ENCODE measurements at regions not wholly inside any gene's neighbourhood (a gene's known extent, or its start where the extent isn't known, plus 50 kb on each side); places are given as distances from the start of the nearest gene placed in this dataset.

- no peak overlapping the region for H2AFZ ChIP-seq (ENCODE audit: control insufficient read depth, low read depth, low read length)
- H3K27ac ChIP-seq (ENCODE audit: control insufficient read depth, insufficient read depth), result no peak overlapping the region
- BruUV-seq (replicated peaks), result no TSS peak
- no peaks in the 10 kb centered on the region; a peak in 1 of 4 replicates for H3K27me3 ChIP-seq (replicated peaks in 1 of 2; ENCODE audit: control insufficient read depth in 2 of 2, insufficient read depth in 2 of 2, low read length in 1 of 2)
- ChIA-PET RAD21 (ENCODE audit: unreplicated experiment) (interaction anchor here (1.3 kb wide), 1 partner anchor 57 kb away, joined by 5 read pairs; no protein-coding TSS in a partner anchor), POLR2A (no interaction called here), SMC1A (ENCODE audit: uncharacterized antibody, unreplicated experiment) (interaction anchor here (0.6 to 0.8 kb wide), 2 partner anchors 26 to 177 kb away, joined by 3 read pairs; no protein-coding TSS in a partner anchor), CTCF (interaction anchor here (3.9 kb wide), 1 partner anchor 57 kb away, joined by 45 read pairs; the partner anchor contains the start of gene KCNC4)
- H3K9me3 ChIP-seq (replicated peaks; ENCODE audit: control insufficient read depth, insufficient read depth, low read length), result no peaks in the 10 kb centered on the region
- intact Hi-C loops (cut with micrococcal nuclease; ENCODE audit: unreplicated experiment), result no loop called here
- H3K4me3 ChIP-seq, result no peak overlapping the region
- no peaks in the 10 kb centered on the region for H3K36me3 ChIP-seq (ENCODE audit: control insufficient read depth in 2 of 2, insufficient read depth in 2 of 2, low read length in 1 of 2)
- no peak overlapping the region for H3K4me2 ChIP-seq (ENCODE audit: control insufficient read depth, insufficient read depth)
- no peaks in the 10 kb centered on the region for H4K20me1 ChIP-seq (ENCODE audit: control insufficient read depth, insufficient read depth)
- ATAC-seq, result no peak
- DNase-seq (ENCODE audit: low read depth, low spot score), result no peak
- H3K79me2 ChIP-seq (ENCODE audit: control insufficient read depth, insufficient read depth, low read length), result no peaks in the 10 kb centered on the region
- H3K4me1 ChIP-seq (ENCODE audit: control insufficient read depth, insufficient read depth, low read length), result peaks cover 7% of the 10 kb centered on the region
- in situ Hi-C loops (cut with MboI), result no loop called here
- no peak for TF ChIP-seq YY1 (IDR thresholded peaks at IDR 0.05; ENCODE audit: low read depth, low read length)
- TF ChIP-seq FOXM1 (IDR thresholded peaks at IDR 0.05; ENCODE audit: low read depth, low read length), result no peak
- TF ChIP-seq NFYB (IDR thresholded peaks at IDR 0.05; ENCODE audit: insufficient read depth, low read depth, low read length), result no peak
- TF ChIP-seq PML (IDR thresholded peaks at IDR 0.05; ENCODE audit: low read length), result no peak
- no peak for TF ChIP-seq RAD21 (IDR thresholded peaks at IDR 0.05; ENCODE audit: insufficient read depth, low read depth, low read length)
- WGBS (ENCODE audit: insufficient coverage, insufficient replicate concordance, low lambda C conversion rate, missing lambda C conversion rate), result 20% methylated on average over 2 of the region's 2 CpGs
- no peak overlapping the region for H3K9ac ChIP-seq (ENCODE audit: control insufficient read depth, insufficient read depth, low read length)
- no peak for FAIRE-seq
Observed at GRCh38 chr1:110265186-110265585, 55.1 kb downstream of the KCNC4 start.

GRCh38 chr1:110266834-110267233 is 56.7 kb downstream of the KCNC4 start:
- no peaks in the 10 kb centered on the region; a peak in 1 of 4 replicates for H3K27me3 ChIP-seq (replicated peaks in 1 of 2; ENCODE audit: control insufficient read depth in 2 of 2, insufficient read depth in 2 of 2, low read length in 1 of 2)
- ATAC-seq, result no peak
- intact Hi-C loops (cut with micrococcal nuclease; ENCODE audit: unreplicated experiment), result no loop called here
- in situ Hi-C loops (cut with MboI), result no loop called here
- ChIA-PET RAD21 (ENCODE audit: unreplicated experiment) (interaction anchor here (0.8 kb wide), 1 partner anchor 9 kb away, joined by 3 read pairs; no protein-coding TSS in a partner anchor), SMC1A (ENCODE audit: uncharacterized antibody, unreplicated experiment) (interaction anchor here (1.3 kb wide), 1 partner anchor 11 kb away, joined by 5 read pairs; no protein-coding TSS in a partner anchor), POLR2A (no interaction called here), CTCF (no interaction called here)
- no peak for TF ChIP-seq ZBTB11 (CRISPR knock-in tag; IDR thresholded peaks at IDR 0.05)
- no peak for TF ChIP-seq FOXM1 (IDR thresholded peaks at IDR 0.05; ENCODE audit: low read depth, low read length)
- TF ChIP-seq BMI1 (IDR thresholded peaks at IDR 0.05; ENCODE audit: borderline replicate concordance), result no peak
- TF ChIP-seq PKNOX1 (IDR thresholded peaks at IDR 0.05), result no peak
- TF ChIP-seq YBX1 (IDR thresholded peaks at IDR 0.05), result no peak
- TF ChIP-seq NR2C1 (IDR thresholded peaks at IDR 0.05), result no peak
- no peak for TF ChIP-seq NR2F1 (conservative IDR thresholded peaks at IDR 0.05)
- TF ChIP-seq TARDBP (IDR thresholded peaks at IDR 0.05; ENCODE audit: borderline replicate concordance), result no peak
- TF ChIP-seq HDAC6 (IDR thresholded peaks at IDR 0.05; ENCODE audit: unreplicated experiment), result no peak
- TF ChIP-seq KLF5 (IDR thresholded peaks at IDR 0.05; ENCODE audit: partially characterized antibody), result no peak
- no peak for TF ChIP-seq TCF3 (IDR thresholded peaks at IDR 0.05; ENCODE audit: borderline replicate concordance, insufficient read depth, low read depth, low read length)
- H4K20me1 ChIP-seq (ENCODE audit: control insufficient read depth, insufficient read depth), result no peaks in the 10 kb centered on the region
- no peaks in the 10 kb centered on the region for H3K9me3 ChIP-seq (replicated peaks; ENCODE audit: control insufficient read depth, insufficient read depth, low read length)
- peaks cover 7% of the 10 kb centered on the region for H3K4me1 ChIP-seq (ENCODE audit: control insufficient read depth, insufficient read depth, low read length)
- H3K9ac ChIP-seq (ENCODE audit: control insufficient read depth, insufficient read depth, low read length), result no peak overlapping the region
- no peaks in the 10 kb centered on the region for H3K79me2 ChIP-seq (ENCODE audit: control insufficient read depth, insufficient read depth, low read length)
- FAIRE-seq, result no peak
- H3K36me3 ChIP-seq (ENCODE audit: control insufficient read depth in 2 of 2, insufficient read depth in 2 of 2, low read length in 1 of 2), result no peaks in the 10 kb centered on the region
- no TSS peak for BruUV-seq (replicated peaks)
- H2AFZ ChIP-seq (ENCODE audit: control insufficient read depth, low read depth, low read length), result no peak overlapping the region
- H3K4me2 ChIP-seq (ENCODE audit: control insufficient read depth, insufficient read depth), result no peak overlapping the region
- no peak for DNase-seq (ENCODE audit: low read depth, low spot score)
- H3K27ac ChIP-seq (ENCODE audit: control insufficient read depth, insufficient read depth), result no peak overlapping the region
- no peak overlapping the region for H3K4me3 ChIP-seq
- 42% methylated on average over 4 of the region's 4 CpGs for WGBS (ENCODE audit: insufficient coverage, insufficient replicate concordance, low lambda C conversion rate, missing lambda C conversion rate)

All from GM12878 (cell line).